Fibroblast of pulmonary artery (primary cell): ENCODE measurements at regions not wholly inside any gene's neighbourhood (a gene's known extent, or its start where the extent isn't known, plus 50 kb on each side); places are given as distances from the start of the nearest gene placed in this dataset.

Experiments
- DNase-seq: peaks from one replicate; pipeline ENCODE4 v3.0.0-alpha.2; 2010; ENCODE audit warnings: low read depth
- H3K4me3 ChIP-seq: replicated peaks from 2 replicates; pipeline ENCODE4 v1.5.1; 2011; ENCODE audit warnings: low read depth, mild to moderate bottlenecking, control low read depth, low read length, moderate library complexity
- CTCF ChIP-seq: IDR thresholded peaks from 2 replicates; pipeline ENCODE4 v1.5.1; 2011; ENCODE audit warnings: mild to moderate bottlenecking, control low read depth, low read length, inconsistent platforms; ENCODE audit errors: missing control alignments

- no peak for TF ChIP-seq CTCF
- DNase-seq, result no peak
- H3K4me3 ChIP-seq, result no peak overlapping the region
These were observed 207.1 kb upstream of the GHITM start for GRCh38 chr10:83932245-83932644.

DNA sequence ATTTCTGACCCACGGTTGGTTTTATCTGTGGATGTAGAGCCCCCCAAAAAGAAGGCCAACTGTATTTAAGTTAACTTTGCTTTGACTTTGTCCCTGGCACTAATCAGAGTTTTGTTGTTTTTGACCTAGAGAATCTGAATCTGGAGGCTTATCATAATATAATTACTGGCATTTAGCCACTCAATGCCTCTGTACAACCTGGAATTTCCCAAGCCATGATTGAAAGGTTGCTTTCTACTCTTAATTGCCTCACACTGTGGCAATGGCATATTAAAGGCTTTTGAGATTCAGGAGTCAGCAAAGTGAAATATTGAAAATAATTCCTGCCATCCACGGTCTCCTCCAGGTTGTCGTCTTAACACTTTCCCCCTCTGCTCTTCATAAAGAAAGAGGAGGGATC lies 205.2 kb upstream of the GHITM start:
- DNase-seq, result no peak
- TF ChIP-seq CTCF, result no peak

GRCh38 chr10:83934641-83935338 lies 204.5 kb upstream of the GHITM start:
- DNase-seq, result no peak
- no peak overlapping the region for H3K4me3 ChIP-seq
- no peak for TF ChIP-seq CTCF

More for the DNA sequence above, 205.2 kb upstream of the GHITM start:
- no peak overlapping the region for H3K4me3 ChIP-seq

DNA sequence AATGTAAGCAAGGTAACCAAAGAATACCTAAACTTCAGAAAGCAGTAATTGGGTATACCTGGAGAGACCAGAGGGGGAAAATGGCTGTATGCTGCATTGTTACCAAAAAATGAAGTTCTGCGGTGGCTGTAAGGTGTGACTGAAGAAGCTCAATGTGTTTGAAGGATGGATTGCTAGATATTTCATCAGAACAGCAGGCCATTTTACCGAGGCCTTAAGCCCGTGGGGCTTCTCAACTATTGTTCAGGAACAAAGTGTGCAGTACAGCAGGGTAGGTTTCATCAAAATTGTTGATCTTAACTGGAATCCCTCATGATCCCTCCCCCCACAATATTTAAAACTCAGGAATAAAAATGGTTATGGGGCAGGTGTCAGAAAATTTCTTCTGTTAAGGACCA lies 204.0 kb upstream of the GHITM start:
- TF ChIP-seq CTCF, result no peak
- no peak for DNase-seq
- H3K4me3 ChIP-seq, result no peak overlapping the region

GRCh38 chr10:83935911-83936310 lies 203.4 kb upstream of the GHITM start:
- H3K4me3 ChIP-seq, result no peak overlapping the region
- no peak for DNase-seq
- TF ChIP-seq CTCF, result no peak

DNA sequence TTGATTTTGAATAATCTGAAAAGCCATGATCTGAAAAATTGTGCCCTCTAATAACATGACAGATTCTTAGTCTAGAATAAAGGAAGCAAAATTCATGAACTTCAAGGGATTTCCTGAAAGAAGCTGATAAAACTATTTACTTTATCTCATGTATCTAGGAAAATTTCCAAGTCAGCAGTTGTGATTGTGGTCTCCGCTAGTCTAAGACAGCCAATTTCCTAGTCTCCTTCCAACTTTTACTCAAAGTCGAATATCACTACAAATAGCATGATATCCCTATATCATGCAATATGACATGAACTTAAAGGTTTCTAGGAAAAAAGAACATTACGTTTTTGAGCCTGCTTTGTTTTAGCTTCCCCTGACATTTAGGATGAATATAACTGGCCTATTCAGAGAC lies 202.1 kb upstream of the GHITM start:
- H3K4me3 ChIP-seq, result no peak overlapping the region
- DNase-seq, result no peak
- TF ChIP-seq CTCF, result no peak

- DNase-seq, result no peak
- H3K4me3 ChIP-seq, result no peak overlapping the region
- TF ChIP-seq CTCF, result no peak
These were observed 201.5 kb upstream of the GHITM start for GRCh38 chr10:83937826-83938225.
